Thoracic aorta (tissue), 2 donors: ENCODE measurements at regions not wholly inside any gene's neighbourhood (a gene's known extent, or its start where the extent isn't known, plus 50 kb on each side); places are given as distances from the start of the nearest gene placed in this dataset.

Experiments used
- ATAC-seq: fragments of 150-250 bp; one replicate; pipeline ENCODE4 v1.8.0; 2017; ENCODE audit warnings: low read depth; ENCODE audit not compliant: insufficient number of reproducible peaks, low FRiP score
- DNase-seq: peaks from one replicate; pipeline ENCODE4 v3.0.0-alpha.2; 2020; ENCODE audit warnings: low spot score
- H3K27ac ChIP-seq, 2 donors: fragments of 200-600 bp; sonication (generic); 1 replicate in 1 of 2; 2 replicates in 1 of 2; pipeline ENCODE4 v1.5.1; 2016; ENCODE audit warnings: mild to moderate bottlenecking in 2 of 2, moderate library complexity in 2 of 2
- H3K27me3 ChIP-seq: fragments of 200-600 bp; sonication (generic); replicated peaks from 2 replicates; pipeline ENCODE4 v1.6.0; 2016; ENCODE audit warnings: mild to moderate bottlenecking; ENCODE audit not compliant: insufficient read depth
- H3K36me3 ChIP-seq: fragments of 200-600 bp; sonication (generic); one replicate; pipeline ENCODE4 v1.5.1; 2016
- H3K4me1 ChIP-seq, 2 donors: fragments of 200-600 bp; sonication (generic); 1 replicate in 1 of 2; 2 replicates in 1 of 2; pipeline versions ENCODE4 v1.5.1 to v1.6.0; 2016; ENCODE audit warnings: low read depth in 2 of 2, mild to moderate bottlenecking in 1 of 2; ENCODE audit not compliant: control insufficient read depth in 1 of 2
- H3K4me3 ChIP-seq: fragments of 200-600 bp; sonication (generic); 2 replicates; pipeline ENCODE4 v1.5.1; 2016; ENCODE audit warnings: mild to moderate bottlenecking
- H3K9me3 ChIP-seq: fragments of 200-600 bp; sonication (generic); 2 replicates; pipeline ENCODE4 v1.5.1; 2016
- CTCF ChIP-seq: fragments of 200-600 bp; sonication (generic); IDR thresholded peaks from one replicate; pipeline ENCODE4 v1.5.1; 2019; ENCODE audit warnings: antibody characterized with exemption

GRCh38 chr10:129381741-129382140, 85.3 kb upstream of the MGMT start:
- Histone ChIP-seq H3K36me3 (no peaks in the 10 kb centered on the region), H3K4me1 (no peaks in the 10 kb centered on the region), H3K9me3 (no peaks in the 10 kb centered on the region), H3K27ac (no peak overlapping the region), H3K27me3 (no peaks in the 10 kb centered on the region), H3K4me3 (no peak overlapping the region)
- DNase-seq: no peak
- ATAC-seq: no peak
- TF ChIP-seq CTCF: no peak

GRCh38 chr10:129382401-129382800, 84.6 kb upstream of the MGMT start:
- no peak for TF ChIP-seq CTCF
- H3K27me3 ChIP-seq: no peaks in the 10 kb centered on the region
- ATAC-seq (no peak), DNase-seq (no peak)
- no peak overlapping the region for H3K27ac ChIP-seq
- no peaks in the 10 kb centered on the region for H3K4me1 ChIP-seq
- no peaks in the 10 kb centered on the region for H3K36me3 ChIP-seq
- no peak overlapping the region for H3K4me3 ChIP-seq
- H3K9me3 ChIP-seq: no peaks in the 10 kb centered on the region

GRCh38 chr10:129383651-129384050, 83.4 kb upstream of the MGMT start:
- ATAC-seq (no peak), DNase-seq (no peak)
- Histone ChIP-seq H3K4me1 (no peaks in the 10 kb centered on the region), H3K27me3 (no peaks in the 10 kb centered on the region), H3K4me3 (no peak overlapping the region), H3K9me3 (no peaks in the 10 kb centered on the region), H3K36me3 (no peaks in the 10 kb centered on the region), H3K27ac (no peak overlapping the region)
- no peak for TF ChIP-seq CTCF

- ATAC-seq (no peak), DNase-seq (no peak)
- Histone ChIP-seq H3K27ac (no peak overlapping the region), H3K4me3 (no peak overlapping the region), H3K27me3 (no peaks in the 10 kb centered on the region), H3K36me3 (no peaks in the 10 kb centered on the region), H3K4me1 (no peaks in the 10 kb centered on the region), H3K9me3 (no peaks in the 10 kb centered on the region)
- TF ChIP-seq CTCF: no peak
These were observed 81.4 kb upstream of the MGMT start for GRCh38 chr10:129385600-129385999.

- DNase-seq (no peak), ATAC-seq (no peak)
- Histone ChIP-seq H3K4me3 (no peak overlapping the region), H3K9me3 (no peaks in the 10 kb centered on the region), H3K36me3 (no peaks in the 10 kb centered on the region), H3K27ac (no peak overlapping the region), H3K27me3 (no peaks in the 10 kb centered on the region), H3K4me1 (no peaks in the 10 kb centered on the region)
- TF ChIP-seq CTCF: no peak
These were observed 80.4 kb upstream of the MGMT start for GRCh38 chr10:129386415-129387257.
